ENCODE measurements at regions not wholly inside any gene's neighbourhood (a gene's known extent, or its start where the extent isn't known, plus 50 kb on each side); places are given as distances from the start of the nearest gene placed in this dataset.
A peak's percentile ranks its signal among the peaks of the same experiment; 100 is the strongest.

GRCh38 chr16:87552072-87552718 is 50.1 kb upstream of the JPH3 start:
- DNase-seq (ENCODE audit: low read depth in 2 of 2), result no peak

- no peak for DNase-seq (ENCODE audit: low read depth in 2 of 2)
Observed at GRCh38 chr16:87551487-87551886, 50.8 kb upstream of the JPH3 start.

- DNase-seq (ENCODE audit: low read depth in 2 of 2), result peak; percentile 48 to 50
Observed at GRCh38 chr16:87550495-87550961, 51.8 kb upstream of the JPH3 start.

GRCh38 chr16:87549627-87550494 is 52.4 kb upstream of the JPH3 start:
- no peak for DNase-seq (ENCODE audit: low read depth in 2 of 2)

- no peak for DNase-seq (ENCODE audit: low read depth in 2 of 2)
Observed at GRCh38 chr16:87548046-87548445, 54.3 kb upstream of the JPH3 start.

- DNase-seq (ENCODE audit: low read depth in 2 of 2), result no peak
Observed at GRCh38 chr16:87543436-87544191, 50.8 kb upstream of the ZCCHC14 start.

- DNase-seq (ENCODE audit: low read depth in 2 of 2), result no peak
Observed at GRCh38 chr16:87542531-87543102, 49.8 kb upstream of the ZCCHC14 start.

Measured in activated CD4-positive, alpha-beta T cell treated with anti-CD3 and anti-CD28 coated beads for 24 hours (primary cell).